ENCODE measurements at regions not wholly inside any gene's neighbourhood (a gene's known extent, or its start where the extent isn't known, plus 50 kb on each side); places are given as distances from the start of the nearest gene placed in this dataset.

DNA sequence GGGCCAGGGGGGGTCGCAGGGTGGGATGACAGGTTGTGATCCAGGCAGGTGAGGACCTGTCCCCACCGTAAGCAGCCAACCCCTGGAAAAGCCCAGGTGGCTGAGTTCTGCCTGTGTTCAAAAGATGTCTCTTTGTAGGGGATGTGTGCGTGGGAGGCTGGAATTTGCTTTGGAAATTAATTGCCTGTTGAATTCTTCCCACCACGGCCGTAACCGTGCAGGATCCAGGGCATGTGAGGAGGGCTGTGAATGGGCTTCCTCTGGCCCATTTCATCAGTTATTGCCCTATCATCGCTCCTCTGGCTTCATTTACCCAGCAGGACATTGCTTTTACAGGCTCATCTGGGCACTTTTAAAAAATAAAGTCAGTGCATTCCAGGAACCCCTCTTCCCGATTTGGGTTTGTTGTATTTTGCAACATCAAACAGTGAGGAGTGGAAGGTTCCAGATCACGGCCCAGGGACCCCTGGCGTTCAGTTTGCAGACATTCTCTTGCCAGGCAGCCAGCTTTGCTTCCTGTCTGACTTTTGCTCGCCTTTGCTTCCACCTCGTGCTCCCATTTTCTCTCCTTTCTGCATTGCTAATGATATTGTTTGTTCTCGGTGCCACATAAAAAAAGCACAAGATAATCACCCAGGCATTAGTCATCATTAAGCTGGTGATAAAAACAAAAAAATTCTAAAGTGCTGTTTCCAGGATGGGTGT, 1306.6 kb downstream of the BRD1 start:
- TF ChIP-seq, protein P1, sequence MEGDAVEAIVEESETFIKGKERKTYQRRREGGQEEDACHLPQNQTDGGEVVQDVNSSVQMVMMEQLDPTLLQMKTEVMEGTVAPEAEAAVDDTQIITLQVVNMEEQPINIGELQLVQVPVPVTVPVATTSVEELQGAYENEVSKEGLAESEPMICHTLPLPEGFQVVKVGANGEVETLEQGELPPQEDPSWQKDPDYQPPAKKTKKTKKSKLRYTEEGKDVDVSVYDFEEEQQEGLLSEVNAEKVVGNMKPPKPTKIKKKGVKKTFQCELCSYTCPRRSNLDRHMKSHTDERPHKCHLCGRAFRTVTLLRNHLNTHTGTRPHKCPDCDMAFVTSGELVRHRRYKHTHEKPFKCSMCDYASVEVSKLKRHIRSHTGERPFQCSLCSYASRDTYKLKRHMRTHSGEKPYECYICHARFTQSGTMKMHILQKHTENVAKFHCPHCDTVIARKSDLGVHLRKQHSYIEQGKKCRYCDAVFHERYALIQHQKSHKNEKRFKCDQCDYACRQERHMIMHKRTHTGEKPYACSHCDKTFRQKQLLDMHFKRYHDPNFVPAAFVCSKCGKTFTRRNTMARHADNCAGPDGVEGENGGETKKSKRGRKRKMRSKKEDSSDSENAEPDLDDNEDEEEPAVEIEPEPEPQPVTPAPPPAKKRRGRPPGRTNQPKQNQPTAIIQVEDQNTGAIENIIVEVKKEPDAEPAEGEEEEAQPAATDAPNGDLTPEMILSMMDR (conservative IDR thresholded peaks at IDR 0.05; ENCODE audit: low read depth in 2 of 2), result no peak
- TF ChIP-seq EZH2 (IDR thresholded peaks at IDR 0.05; ENCODE audit: low read depth, unreplicated experiment) (no peak), POLR2AphosphoS5 (IDR thresholded peaks at IDR 0.05; ENCODE audit: low read depth) (no peak), EZH2phosphoT487 (IDR thresholded peaks at IDR 0.05; ENCODE audit: unreplicated experiment) (no peak), CREB1 (CRISPR knock-in tag; IDR thresholded peaks at IDR 0.05; ENCODE audit: low read depth) (no peak), JUNB (IDR thresholded peaks at IDR 0.05; ENCODE audit: unreplicated experiment) (no peak)

Measured in GM23338 (cell line).